Hematopoietic multipotent progenitor cell (in vitro differentiated cells): ENCODE measurements at regions not wholly inside any gene's neighbourhood (a gene's known extent, or its start where the extent isn't known, plus 50 kb on each side); places are given as distances from the start of the nearest gene placed in this dataset.

ENCODE experiments used
- DNase-seq, 3 donors: peaks; one replicate each; pipeline ENCODE4 v3.0.0-alpha.2; 2011 to 2015; ENCODE audit warnings: low read depth in 2 of 3, low spot score in 2 of 3

GRCh38 chr1:4033713-4034112 is 133.6 kb upstream of the C1orf174 start:
- DNase-seq: no peak

GRCh38 chr1:4034318-4034887 is 134.3 kb upstream of the C1orf174 start:
- no peak for DNase-seq

GRCh38 chr1:4044967-4045366 is 144.9 kb upstream of the C1orf174 start:
- DNase-seq: no peak

- no peak for DNase-seq
Observed at GRCh38 chr1:4045397-4046010, 145.4 kb upstream of the C1orf174 start.

- no peak for DNase-seq
Observed at GRCh38 chr1:4046836-4047461, 146.9 kb upstream of the C1orf174 start.

- DNase-seq: no peak
Observed at GRCh38 chr1:4047666-4048065, 147.6 kb upstream of the C1orf174 start.

- DNase-seq: no peak
Observed at GRCh38 chr1:4048076-4048475, 148.0 kb upstream of the C1orf174 start.

- no peak for DNase-seq
Observed at GRCh38 chr1:4048921-4049320, 148.8 kb upstream of the C1orf174 start.

GRCh38 chr1:4050998-4051397 is 150.9 kb upstream of the C1orf174 start:
- no peak for DNase-seq

GRCh38 chr1:4052657-4053056 is 152.6 kb upstream of the C1orf174 start:
- DNase-seq: no peak

- DNase-seq: no peak
Observed at GRCh38 chr1:4053160-4053748, 153.2 kb upstream of the C1orf174 start.

GRCh38 chr1:4053774-4054173 is 153.7 kb upstream of the C1orf174 start:
- DNase-seq: no peak

- no peak for DNase-seq
Observed at GRCh38 chr1:4055294-4055967, 155.4 kb upstream of the C1orf174 start.

GRCh38 chr1:4056422-4056821 is 156.3 kb upstream of the C1orf174 start:
- DNase-seq: no peak

- DNase-seq: no peak
Observed at GRCh38 chr1:4056989-4057388, 156.9 kb upstream of the C1orf174 start.

GRCh38 chr1:4057603-4058002 is 157.5 kb upstream of the C1orf174 start:
- DNase-seq: no peak

GRCh38 chr1:4058122-4058521 is 158.1 kb upstream of the C1orf174 start:
- DNase-seq: no peak

GRCh38 chr1:4058706-4059105 is 158.6 kb upstream of the C1orf174 start:
- DNase-seq: no peak

- no peak for DNase-seq
Observed at GRCh38 chr1:4059270-4059669, 159.2 kb upstream of the C1orf174 start.

- DNase-seq: no peak
Observed at GRCh38 chr1:4060850-4061249, 160.8 kb upstream of the C1orf174 start.

GRCh38 chr1:4061521-4062031 is 161.5 kb upstream of the C1orf174 start:
- DNase-seq: no peak
